SKM-1 (cell line): ENCODE measurements at regions not wholly inside any gene's neighbourhood (a gene's known extent, or its start where the extent isn't known, plus 50 kb on each side); places are given as distances from the start of the nearest gene placed in this dataset.
A peak's percentile ranks its signal among the peaks of the same experiment; 100 is the strongest.

Experiments
- DNase-seq: peaks from one replicate; lab custom pipeline; 2025; ENCODE audit not compliant: unreplicated experiment; lab: John Stamatoyannopoulos, UW

DNA sequence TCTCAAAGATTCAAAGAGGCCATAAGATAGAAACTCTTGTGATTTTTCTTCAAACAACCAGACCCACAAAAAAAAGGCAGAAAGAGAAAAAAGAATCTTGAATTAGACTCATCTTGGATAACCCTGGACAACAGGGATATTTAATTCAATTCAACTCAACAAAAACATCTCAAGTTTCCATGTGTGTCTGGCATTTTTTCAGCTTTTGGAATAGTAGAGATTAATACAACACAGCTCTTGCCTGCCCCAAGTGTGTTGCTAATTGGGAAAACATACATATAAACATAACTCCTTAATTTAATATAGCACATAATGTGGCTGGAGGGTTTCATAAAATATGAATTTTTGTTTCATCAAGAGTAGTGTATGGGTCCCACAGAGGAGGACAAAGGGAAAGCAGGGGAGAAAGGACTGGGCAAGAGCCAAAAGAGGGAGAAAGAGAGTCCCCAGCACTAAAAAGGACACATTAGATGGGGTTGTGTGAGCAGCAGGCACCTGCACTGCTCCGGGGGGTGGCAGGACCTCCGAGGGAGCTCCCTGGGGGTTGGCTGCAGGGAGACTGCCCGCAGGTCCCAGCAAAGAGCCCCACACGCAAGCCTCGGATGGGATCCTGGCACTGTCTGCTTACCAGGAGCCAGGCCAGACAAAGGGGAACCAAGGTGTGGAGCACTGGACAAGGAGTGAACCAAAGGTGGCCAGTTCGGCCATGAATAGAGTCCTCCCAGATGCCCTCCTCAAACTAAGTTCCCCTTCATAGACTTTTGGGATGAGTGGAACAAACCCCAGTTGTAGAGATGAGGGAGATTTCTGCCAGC lies 65.6 kb upstream of the TMEM72 start:
- no peak for DNase-seq

DNA sequence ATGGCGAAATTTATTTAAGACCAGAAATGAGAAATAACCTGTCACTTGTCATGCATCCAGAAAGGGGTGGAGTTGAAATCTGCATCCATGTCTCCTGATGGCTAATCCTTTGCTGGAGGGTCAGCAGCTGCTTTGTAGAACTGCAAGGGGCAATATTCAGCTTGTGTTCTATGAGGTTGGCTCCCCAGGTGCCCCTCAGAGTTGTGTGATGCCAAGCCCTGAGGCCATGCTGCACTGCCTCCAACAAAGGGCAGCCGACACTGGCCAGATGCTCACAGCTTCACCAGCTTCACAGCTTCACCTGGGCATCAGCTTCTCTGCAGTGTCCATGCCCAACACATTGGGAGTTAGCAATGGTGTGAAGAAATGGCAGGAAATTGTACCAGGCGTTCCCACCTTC lies 64.0 kb upstream of the TMEM72 start:
- DNase-seq, result no peak

DNA sequence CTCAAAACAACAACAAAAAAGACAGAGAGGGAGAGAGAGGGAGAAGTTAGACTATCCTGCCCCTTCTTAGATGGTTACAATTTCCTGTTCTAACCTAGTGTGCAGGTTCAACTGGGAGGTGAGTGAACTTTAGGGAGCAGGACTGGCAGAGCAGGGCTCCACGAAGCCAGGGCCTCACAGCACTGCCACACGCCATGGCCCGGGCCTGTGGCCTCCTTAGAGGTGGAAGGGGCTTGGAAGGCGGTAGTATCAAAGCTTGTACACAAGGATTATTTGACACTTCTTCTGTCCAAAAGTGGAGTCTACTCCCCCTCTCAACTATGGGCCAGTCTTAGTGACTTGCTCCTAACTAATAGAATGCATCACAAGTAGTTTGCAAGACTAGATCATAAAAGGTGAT lies 62.9 kb upstream of the TMEM72 start:
- DNase-seq, result no peak

DNA sequence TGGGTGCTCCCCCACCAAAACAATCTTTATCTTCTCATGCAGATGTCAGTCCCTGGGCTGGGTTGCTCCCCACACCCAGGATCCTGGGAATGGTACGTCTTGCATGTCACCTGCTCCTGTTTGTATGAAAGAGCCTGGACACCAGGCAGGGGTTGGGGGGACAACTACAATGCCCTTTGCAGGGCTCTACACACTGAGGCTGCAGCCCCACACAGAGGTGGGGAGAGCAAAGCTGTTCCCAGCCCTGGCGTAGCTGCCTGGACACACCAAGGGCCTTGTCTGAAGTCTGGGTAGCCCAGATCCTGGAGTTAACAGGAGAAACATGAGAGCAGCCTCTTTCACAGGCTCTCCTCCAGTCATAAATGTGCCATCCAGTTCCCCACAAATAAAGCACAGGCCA lies 61.2 kb upstream of the TMEM72 start:
- DNase-seq, result no peak

DNA sequence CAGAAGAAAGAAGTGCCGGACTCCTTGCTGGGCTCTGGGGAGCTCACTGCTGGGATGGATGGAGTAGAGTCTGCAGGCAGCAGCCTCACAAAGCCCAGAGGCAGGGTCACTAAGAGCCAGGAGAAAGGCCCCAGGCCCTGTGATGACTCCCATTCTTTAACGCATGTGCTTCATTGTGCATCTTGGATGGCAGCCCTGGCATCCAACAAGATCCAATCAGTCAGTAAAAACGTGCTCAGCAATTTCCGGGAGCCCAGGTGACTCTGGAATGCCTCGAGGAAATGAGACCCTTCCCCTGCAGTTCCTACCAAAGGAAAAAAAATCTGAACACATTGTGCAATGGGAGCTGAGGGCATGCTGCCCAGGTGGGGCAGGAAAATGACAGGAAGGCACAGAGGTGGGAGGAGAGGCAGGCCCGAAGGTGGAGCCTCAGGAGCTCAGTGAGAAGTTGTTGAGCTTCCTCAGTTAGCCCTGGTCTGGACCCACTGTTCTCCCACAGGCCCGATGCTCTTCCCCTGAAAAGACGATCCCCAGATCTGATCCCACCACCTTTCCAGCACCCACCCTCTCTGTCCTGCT lies 60.7 kb upstream of the TMEM72 start:
- no peak for DNase-seq

DNA sequence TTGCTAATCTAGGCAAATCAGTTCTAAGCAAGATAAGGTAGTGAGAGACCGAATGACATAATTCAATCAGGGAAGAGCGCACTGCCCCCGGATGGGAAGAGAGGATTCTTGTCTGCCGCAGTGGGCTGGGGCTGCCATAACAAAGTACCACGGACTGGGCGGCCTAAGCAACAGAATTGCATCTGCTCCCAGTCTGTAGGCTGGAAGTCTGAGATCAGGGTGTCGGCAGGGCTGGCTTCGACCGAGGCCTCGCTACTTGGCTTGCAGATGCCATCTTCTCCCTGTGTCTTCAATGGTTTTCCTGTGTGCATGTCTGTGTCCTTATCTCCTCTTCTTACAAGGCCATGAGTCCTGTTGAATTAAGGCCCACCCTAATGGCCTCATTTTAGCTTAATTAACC lies 59.7 kb upstream of the TMEM72 start:
- DNase-seq, result no peak

DNA sequence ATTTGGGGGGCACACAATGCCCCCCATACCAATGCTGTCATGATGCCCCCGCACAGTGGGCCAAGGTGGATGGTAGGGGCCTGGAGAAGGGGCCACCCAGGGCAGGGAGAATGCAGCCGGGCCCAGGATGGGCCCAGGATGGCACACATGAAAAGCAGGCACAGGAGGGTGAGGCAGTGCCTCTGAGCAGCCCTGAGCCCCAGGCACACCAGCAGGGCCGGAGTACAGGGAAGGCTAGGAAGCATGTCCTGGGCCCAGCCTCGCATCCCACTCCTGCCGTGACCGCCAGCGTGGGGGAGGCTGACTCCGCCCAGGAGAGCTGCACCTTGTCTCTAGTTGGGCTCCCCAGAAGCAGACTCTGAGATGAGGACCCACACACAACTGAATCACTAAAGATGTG lies 59.3 kb upstream of the TMEM72 start:
- DNase-seq, result no peak

DNA sequence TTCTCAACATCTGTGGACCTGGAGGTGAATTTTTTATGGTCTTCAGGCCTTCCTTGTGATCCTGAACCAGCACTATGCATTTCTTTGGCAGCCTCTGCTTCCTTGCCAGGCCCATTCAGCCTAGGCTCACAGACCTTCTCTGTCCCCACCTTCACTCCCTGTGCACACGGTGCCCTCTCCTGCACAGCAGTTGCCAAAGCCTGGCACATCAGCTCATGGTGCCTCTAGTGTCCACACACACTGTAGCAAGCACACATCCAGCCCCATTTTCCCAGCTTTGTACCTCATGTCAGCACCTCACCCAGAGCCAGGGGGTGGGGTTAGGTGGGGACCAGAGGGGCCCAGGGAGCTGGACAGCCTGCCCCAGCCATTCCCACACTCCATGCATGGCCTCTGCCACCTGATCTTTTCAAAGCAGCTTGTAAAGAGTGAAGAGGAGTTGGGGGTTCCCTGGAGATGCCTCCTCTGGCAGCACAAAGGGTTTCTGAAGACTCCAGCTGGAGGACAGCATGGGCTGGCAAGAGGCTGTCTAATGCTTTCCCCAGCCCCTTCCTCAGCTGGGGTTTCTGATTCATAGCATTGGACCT lies 57.9 kb upstream of the TMEM72 start:
- DNase-seq, result no peak

DNA sequence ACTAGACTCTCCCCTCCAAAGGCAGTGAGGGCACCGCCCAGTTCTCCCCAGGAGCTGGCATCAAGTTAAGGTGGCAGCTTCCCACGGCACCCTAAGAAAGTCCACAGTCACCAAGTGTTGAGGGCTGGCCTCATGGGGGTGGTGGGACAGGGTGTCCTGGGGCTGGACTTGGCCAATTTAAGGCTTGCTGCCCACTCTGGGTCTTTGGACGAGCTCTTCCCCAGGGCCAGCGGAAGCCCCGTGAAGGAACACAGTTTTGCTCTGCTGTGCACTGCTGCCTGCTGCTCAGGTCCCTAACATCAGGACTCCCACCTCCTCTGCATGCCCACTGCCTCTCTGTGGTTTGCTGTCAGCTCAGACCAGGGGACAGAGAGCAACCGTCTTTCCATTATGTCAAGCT lies 57.3 kb upstream of the TMEM72 start:
- no peak for DNase-seq

DNA sequence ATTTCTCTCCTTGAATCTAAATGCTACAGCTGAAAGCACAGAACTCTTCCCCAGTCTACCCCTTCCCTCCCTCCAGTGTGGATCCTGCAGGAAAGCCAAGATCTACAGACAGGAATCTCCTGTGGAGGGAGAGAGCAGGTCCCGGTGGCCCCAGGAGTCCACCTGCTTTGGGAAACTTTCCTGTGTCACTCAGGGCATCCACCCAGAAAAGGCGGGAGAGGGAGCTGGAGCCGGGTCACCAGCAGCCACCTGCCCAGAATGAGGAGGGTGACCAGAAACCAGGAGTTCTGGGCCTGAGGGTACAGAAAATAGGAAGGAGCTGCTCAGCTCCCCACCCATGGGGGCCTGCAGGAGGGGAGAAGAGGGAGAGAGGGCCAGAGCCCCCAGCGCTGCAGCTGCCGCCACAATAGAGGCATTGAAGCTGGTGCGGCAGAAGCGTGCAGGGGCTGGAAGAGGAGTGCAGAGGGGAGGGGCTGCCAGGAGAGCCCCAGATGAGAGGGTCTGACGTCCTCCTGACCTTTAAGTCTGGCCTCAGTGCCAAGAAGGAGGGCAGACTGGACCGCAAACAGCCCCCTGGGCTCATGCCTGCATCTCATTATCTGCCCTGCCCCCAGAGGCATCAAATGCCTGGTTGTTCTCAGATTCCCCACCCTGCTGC lies 56.3 kb upstream of the TMEM72 start:
- no peak for DNase-seq

DNA sequence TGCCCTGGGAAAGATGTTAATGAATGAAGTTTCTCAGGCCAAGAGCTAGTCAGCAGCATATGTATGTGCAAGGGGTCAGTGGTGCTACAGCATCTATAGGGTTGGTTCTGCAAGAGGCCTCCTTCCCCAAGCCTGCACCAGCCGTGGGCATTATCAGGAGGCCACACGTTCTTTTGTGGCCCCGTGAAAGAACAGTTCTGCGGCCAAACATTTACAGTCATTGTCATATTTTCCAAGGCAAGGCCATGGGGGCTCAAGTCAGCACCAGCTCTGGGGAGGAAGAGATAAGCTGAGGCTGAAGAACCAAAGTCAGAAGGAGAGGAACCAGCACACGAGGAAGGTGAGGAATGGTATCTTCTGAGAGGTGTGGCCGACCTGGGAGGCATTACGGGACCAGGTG lies 54.4 kb upstream of the TMEM72 start:
- no peak for DNase-seq

DNA sequence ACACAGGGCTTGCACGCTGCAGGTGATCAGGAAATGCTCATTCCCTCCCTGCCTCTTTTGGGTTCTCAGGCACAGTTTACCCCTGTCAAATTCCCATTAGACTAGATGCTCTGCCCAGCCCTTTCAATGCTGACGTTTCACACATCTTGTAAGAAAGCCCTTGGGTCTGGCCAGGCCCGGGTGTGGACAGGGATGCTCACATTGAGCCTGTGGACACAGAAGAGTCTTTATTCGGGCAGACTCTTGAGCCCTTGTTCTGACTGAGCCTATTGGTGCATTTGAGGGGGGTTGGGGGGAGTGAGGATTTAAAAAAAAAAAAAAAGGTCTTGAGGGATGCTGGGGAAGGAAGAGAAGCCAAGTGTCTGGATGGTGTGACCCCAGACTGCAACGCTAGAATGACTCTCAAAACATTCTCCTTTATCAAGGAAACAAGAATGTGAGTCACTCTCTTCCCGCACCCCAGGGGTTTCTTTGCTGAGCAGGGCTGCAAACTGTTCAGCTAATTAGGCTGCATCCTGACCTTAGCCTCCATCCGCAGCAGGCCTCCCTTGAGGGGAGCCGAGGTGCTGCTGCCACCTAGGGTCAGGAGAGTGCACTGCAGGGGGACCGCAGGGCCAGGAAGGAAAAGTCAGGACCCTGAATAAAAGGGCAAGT lies 53.6 kb upstream of the TMEM72 start:
- DNase-seq, result peak; percentile 12

DNA sequence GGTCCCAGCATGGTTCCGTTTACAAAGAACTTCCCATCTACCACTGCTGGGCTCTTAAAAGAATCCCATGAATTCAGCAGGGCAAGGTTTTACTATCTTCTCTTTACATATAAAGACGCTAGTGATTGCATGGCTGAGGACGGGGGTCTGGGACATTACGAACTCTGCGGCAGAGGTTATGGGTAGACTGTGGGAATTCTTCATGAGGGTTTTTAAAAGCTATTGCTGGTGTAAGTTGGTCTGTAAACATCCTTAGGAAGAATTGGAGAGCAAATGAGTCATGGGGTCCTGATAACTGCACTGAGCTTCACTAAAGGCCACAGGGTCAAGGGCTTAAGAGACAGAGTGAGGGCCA lies 53.1 kb upstream of the TMEM72 start:
- no peak for DNase-seq

DNA sequence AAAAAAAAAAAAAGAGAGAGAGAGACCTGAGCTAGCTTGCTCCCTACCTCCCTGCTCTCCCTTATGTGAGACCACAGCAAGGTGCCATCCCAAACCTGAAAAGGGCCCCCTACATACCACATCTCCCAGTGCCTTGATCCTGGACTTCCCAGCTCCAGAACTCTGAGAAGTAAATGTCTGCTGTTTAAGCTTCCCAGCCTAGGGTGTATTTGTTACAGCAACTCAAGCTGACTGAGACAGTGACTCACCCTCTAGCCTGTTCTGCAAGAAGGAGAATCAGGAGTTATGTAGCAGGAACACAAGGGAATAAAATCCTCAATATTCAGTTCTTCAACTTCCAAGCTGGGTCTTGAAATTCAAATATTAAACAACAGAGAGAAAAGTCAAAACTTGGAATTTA lies 52.1 kb upstream of the TMEM72 start:
- DNase-seq, result no peak

DNA sequence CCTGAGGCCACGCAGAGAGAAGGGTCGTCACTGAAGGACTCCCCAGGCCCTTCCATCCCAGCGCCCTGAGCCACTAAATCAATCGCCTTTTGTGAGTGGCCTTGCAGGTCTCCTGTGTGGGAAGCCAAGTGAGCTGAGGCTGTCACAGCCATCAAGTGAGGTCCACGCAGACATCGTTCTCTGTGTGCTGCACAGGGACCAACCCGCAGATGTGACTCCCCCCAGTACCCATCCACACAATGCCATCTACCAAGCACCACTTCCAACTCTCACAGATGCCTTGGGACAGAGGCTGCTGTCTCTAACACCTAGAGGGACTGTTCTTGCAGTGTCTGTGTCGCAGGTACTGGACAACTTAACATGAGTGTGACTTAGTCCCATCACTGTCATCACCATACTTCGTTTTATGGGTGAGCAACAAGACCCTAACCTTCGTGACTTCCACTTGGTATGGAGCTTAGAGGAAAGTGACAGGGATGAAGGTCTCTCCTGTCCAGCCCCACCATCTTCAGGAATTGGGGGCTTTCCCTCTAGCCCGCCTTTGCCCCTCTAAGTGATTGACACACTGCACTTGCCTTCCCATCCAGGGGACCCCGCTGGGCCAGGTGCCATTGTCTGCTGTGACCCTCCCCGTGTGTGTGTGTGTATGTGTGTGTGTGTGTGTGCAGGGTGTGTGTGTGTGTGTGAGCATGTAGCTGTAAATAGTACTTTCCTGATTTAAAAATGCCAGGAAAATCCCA lies 51.4 kb upstream of the TMEM72 start:
- DNase-seq, result no peak

DNA sequence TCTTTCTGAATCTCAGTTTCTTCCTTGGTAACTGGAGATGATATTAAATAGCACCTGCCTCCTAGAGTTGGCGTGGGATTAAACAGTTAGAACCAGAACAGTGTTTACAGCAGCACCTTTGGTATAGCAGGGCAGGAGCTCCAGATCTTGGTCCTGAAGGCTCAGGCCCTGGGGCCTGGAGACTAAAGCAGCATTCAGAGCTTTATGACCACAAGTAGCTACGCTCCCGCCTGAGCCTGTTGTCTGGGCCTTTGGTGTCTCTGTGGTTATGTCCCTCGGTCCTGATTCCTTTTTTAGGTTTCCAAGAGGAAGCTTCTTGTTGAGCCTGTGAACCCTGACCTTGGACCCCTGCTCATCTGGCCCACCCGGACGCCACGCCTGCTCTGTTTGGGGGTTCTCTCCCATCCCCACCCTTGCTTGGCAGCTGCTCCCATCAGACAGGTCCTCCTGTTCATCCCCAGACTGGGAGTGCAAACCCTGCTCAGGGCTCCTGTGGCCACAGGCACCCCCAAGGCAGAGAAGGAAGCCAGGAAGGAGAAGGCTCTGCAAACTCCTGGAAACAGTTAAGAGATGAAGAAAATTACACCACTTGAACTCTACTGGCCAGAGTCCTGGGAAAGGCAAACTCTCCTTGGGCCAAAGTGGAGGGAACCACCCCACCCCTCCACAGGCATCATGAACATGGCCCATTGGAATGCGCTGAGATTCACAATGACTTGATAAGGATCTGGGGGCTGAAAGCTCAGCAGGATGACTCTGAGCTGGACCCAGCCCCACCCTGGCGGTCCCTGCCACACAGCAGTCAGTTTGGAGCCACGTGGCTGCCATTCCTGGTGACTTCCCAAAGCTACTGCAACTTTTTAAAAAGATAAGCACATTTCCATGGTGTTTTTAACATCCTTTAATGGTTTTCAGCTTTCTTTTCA lies 50.1 kb upstream of the TMEM72 start:
- DNase-seq, result no peak
